Loucy (cell line): ENCODE measurements at regions not wholly inside any gene's neighbourhood (a gene's known extent, or its start where the extent isn't known, plus 50 kb on each side); places are given as distances from the start of the nearest gene placed in this dataset.

ENCODE experiments used
- EZH2phosphoT487 ChIP-seq: fragments of 200-600 bp; IDR thresholded peaks from 2 replicates; pipeline ENCODE4 v1.6.1; 2018; ENCODE audit warnings: antibody characterized with exemption, mild to moderate bottlenecking, moderate library complexity, borderline replicate concordance
- TF ChIP-seq, protein P1 (sequence below): fragments of 200-600 bp; sonication (generic); conservative IDR thresholded peaks from 2 replicates; pipeline ENCODE4 v1.5.1; 2014; ENCODE audit warnings: mild to moderate bottlenecking, antibody characterized with exemption, low read length

DNA sequence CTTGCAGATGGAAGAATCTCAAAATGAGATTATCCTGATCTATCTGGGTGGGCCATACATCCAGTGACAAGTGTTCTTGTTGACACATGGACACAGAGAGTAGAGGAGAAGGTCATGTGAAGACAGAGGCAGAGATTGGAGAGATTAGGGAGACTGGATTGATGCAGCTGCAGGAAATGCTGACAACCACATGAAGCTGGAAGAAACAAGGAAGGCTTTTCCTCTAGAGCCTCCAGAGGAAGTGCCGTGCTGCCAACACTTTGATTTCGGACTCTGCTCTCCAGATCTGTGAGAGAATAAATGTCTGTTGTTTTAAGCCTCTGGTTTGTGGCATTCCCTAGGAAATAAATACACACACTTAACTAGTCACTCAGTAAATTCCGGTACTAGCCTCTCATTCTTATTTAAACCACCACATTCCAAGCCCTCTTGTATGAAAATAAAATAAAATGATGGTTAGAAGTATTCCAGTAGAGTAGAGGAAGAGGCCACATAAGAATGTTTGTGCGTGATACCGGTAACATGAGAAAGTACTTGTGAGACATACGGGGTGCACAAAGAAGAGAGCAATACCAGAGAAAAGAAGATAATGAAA is 110.9 kb upstream of the DMAC1 start:
- TF ChIP-seq, protein P1, sequence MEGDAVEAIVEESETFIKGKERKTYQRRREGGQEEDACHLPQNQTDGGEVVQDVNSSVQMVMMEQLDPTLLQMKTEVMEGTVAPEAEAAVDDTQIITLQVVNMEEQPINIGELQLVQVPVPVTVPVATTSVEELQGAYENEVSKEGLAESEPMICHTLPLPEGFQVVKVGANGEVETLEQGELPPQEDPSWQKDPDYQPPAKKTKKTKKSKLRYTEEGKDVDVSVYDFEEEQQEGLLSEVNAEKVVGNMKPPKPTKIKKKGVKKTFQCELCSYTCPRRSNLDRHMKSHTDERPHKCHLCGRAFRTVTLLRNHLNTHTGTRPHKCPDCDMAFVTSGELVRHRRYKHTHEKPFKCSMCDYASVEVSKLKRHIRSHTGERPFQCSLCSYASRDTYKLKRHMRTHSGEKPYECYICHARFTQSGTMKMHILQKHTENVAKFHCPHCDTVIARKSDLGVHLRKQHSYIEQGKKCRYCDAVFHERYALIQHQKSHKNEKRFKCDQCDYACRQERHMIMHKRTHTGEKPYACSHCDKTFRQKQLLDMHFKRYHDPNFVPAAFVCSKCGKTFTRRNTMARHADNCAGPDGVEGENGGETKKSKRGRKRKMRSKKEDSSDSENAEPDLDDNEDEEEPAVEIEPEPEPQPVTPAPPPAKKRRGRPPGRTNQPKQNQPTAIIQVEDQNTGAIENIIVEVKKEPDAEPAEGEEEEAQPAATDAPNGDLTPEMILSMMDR: no peak
- no peak for TF ChIP-seq EZH2phosphoT487
